GOT3 (cell line): ENCODE measurements at regions not wholly inside any gene's neighbourhood (a gene's known extent, or its start where the extent isn't known, plus 50 kb on each side); places are given as distances from the start of the nearest gene placed in this dataset.
"Not testable (repeated sequence)": the region's sequence is repeated elsewhere in the genome, so short reads cannot be mapped to it uniquely, and the experiment has no call there.

Experiments
- DNase-seq: peaks from one replicate; lab custom pipeline; 2025; ENCODE audit warnings: mixed read lengths; lab: John Stamatoyannopoulos, UW

DNA sequence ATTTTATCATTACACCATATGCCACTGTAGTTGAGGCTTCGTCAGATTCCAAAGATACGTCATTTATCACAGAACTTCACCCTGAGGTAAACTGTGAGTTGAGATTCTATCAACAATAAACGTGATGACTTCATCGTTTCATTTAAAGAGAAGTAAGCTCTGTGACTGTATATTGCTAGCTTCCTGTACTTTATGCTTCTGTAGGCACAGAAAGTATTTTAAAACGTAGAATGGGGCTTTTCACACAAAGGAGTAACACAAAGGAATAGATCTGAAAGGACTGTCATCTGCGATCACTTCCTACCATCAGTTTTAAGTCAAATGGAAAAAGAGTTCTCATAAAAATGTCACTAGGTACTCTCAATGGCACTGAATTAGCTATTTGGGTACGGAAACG is 234.4 kb upstream of the MCHR2 start:
- DNase-seq, result no peak

DNA sequence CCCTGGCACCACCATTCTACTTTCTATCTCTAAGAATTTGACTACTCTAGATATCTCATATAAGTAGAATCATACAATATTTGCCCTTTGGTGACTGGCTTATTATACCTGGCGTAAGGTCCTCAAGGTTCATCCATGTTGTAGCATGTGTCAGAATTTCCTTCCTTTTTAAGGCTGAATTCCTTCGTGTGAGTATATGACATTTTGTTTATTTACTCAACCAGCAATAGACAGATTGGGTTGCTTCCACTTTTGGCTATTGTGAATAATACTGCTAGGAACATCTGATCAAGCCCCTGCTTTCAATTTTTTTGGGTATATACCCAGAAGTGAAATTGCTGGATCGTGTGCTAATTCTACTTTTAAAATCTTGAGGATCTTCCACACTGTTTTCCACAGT is 232.8 kb upstream of the MCHR2 start:
- no peak for DNase-seq

DNA sequence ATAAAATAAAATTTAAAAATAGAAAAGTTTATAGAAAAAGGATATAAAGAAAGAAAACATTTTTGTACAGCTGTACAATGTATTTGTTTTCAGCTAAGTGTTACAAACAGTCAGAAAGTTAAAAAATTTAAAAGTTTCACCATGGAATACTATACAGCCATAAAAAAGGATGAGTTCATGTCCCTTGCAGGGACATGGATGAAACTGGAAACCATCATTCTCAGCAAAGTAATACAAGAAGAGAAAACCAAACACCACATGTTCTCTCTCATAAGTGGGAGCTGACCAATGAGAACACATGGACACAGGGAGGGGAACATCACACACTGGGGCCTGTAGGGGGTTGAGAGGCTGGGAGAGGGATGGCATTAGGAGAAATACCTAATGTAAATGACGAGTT is 229.9 kb upstream of the MCHR2 start:
- DNase-seq, result not testable (repeated sequence)

DNA sequence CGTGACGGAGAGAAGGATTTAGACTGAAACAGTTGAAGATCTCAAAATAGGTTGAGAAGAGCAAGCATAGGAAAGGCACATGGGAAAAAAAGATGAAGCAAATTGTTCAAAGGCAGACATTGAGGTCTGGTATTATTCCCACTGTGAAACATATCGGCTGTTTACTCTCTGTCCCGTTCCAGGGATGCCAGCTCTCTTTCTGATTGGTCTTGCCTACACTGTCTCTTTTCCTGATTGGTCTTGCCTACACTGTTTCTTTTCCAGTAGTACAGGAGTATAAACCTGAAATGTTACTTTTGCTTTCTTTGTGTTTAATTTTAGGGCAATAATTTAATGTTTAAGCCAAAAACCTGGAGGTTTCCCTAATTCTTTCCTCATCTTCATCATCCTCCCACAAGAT is 226.5 kb upstream of the MCHR2 start:
- DNase-seq, result no peak

- no peak for DNase-seq
These were observed 223.4 kb upstream of the MCHR2 start for GRCh38 chr6:100217225-100218012.

DNA sequence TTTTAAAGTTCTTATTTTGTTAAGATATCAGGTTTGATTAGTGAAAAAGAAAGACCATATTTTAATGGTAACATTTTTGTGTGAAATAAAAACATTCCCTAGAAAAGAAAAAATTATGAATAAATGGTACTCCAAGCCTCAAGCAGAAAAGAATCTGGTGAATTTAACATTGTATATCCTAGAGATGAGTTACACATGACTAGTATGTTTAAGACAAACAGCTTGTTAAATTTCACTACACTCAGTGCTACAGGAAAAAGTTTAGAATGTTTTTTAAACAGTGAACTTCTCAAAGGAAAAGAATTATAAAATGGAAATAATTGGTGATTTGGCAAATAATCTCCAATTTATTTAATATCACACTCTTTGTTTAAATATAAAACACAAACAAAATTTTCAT is 222.7 kb upstream of the MCHR2 start:
- DNase-seq, result no peak

DNA sequence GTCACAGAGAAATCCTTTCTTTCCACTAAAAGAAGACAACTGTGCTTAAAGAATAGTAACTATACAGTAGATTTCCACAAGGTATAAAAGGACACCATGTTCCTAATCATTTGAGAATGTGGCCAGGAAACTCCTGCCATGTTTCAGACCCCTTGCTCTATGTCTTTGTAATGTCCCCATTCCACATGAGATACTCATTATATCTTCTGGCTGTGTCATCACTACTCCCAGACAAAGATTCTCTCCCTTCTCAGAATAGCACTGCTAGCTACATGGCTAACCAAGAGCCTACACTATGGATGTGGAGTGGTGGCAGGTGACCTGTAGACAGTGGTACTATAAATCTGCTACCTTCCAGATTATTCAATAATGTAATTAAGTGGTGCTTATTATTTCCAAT is 218.1 kb upstream of the MCHR2 start:
- DNase-seq, result no peak

GRCh38 chr6:100210137-100211117 is 216.4 kb upstream of the MCHR2 start:
- no peak for DNase-seq

- no peak for DNase-seq
These were observed 215.5 kb upstream of the MCHR2 start for GRCh38 chr6:100209323-100210136.

DNA sequence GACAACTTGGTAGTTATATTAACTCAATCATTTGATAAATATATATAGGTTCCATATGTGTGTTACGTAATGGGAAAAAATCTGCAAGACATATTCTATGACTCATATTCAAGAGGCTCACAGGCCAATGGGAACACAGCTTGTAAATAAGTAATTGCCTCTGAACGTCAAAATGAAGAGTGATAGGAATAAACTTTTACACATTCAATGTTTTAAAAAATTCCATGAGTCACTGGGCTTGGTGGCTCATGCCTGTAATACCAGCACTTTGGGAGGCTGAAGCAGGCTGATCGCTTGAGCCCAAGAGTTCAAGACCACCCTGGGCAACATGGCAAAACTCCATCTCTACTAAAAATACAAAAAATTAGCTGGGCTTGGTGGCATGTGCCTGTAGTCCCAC is 209.4 kb upstream of the MCHR2 start:
- DNase-seq, result no peak

GRCh38 chr6:100202417-100203194 is 208.6 kb upstream of the MCHR2 start:
- peak; percentile 13 for DNase-seq

- not testable (repeated sequence) for DNase-seq
These were observed 202.4 kb upstream of the MCHR2 start for GRCh38 chr6:100196214-100196982.

DNA sequence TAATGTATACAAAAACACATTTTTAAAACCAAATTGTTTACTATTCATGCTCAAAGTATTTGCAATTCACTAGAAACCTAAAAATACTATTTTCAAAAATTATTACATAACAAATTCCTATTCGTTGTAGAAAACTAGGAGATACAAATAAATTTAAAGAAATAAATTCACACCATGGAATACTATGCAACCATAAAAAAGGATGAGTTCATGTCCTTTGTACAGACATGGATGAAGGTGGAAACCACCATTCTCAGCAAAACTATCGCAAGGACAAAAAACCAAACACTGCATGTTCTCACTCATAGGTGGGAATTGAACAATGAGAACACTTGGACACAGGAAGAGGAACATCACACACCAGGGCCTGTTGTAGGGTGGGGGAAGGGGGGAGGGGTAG is 201.2 kb upstream of the MCHR2 start:
- not testable (repeated sequence) for DNase-seq

DNA sequence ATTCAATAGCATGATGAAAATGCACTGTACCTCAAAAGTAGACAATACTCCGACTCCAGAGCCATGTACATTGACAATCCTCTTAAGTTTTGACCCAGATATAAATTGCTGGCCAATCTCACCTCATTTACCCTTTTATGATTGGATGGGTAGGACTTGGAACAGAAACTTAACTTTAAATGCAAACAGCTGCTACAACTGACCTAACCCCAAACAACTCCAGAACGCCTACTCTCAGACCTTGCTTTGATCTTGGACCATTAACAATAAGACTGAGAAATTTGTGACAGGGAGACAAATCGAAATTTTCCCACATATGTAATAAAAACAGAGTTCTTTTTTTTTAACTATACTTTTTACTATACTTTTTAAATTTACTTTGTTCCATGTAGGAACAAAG is 200.5 kb upstream of the MCHR2 start:
- no peak for DNase-seq

GRCh38 chr6:100188754-100189153 is 194.7 kb upstream of the MCHR2 start:
- no peak for DNase-seq

GRCh38 chr6:100186552-100186951 is 192.5 kb upstream of the MCHR2 start:
- DNase-seq, result no peak

DNA sequence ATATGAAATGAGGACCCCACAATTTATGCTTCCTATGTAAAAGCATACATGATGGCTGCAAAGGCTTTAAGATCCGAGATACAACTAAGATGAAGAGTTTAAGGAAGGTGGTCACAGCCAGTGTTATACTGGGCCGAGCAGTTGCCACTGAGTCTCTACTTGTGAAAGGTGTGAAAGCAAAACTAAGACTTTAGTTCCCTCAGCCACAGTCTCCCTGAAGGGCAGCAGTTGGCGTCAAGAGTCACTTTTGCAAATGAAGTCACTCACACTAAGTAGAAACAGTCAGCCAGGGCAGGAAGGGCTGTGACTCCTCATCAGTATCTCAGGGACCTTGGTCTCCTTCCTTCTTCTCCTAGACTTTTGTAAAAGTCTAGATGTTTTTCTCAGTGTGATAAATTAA is 191.6 kb upstream of the MCHR2 start:
- DNase-seq, result no peak

DNA sequence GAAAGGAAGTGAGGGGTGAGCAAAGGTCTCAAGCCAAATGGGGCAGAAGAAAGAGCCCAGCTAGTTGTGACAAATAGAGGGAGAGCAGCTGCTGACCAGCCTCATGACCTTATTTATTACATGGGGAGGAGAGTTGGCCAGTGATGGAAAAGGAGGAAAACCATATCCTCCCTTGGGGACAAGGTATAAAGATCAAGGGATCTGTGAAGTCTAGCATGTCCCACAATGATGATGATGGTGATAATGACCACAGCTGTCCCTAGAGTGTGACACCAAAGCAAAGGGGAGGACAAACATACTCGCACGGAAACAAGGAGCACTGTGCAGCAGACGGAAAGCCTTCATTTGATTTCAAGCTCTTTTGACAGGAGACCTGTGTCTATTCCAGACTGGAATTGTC is 190.4 kb upstream of the MCHR2 start:
- no peak for DNase-seq

GRCh38 chr6:100182313-100182712 is 188.3 kb upstream of the MCHR2 start:
- no peak for DNase-seq

DNA sequence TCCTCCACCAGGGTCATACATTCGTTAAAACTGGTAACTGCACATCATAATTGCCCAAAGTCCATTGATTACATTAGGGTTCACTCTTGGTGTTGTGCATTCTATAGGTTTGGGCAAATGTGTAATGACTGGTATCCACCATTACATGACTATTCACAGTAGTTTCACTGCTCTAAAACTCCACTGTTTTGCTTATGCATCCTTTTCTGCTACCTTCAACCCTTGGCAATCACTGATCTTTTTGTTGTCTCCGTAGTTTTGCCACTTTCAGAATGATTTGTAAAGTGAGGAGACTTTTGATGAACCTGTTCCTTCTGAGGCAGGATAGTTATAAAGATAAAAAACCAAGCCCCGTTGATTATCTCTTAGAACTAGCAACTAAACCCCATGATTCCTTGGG is 187.3 kb upstream of the MCHR2 start:
- DNase-seq, result no peak

DNA sequence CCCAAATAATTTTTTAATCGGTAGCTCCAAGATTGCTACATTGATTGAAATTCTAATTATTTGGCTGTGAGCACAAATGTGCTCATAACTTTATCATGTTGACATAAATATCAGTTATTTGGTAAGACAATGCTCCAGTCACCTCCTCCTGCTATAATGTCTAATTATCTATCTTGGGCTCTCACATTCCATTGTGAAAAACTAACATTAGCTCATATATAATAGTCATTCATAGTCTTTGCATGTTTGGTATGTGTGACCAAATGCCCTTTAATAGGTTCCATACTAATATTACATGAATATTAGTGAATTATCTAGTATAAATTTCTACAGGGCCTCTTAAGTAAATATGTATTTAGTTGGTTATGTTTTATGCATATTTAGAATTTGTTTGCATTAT is 185.6 kb upstream of the MCHR2 start:
- DNase-seq, result no peak
